ENCODE measurements at regions not wholly inside any gene's neighbourhood (a gene's known extent, or its start where the extent isn't known, plus 50 kb on each side); places are given as distances from the start of the nearest gene placed in this dataset.

GRCh38 chr2:173841110-173841509 lies 124.1 kb downstream of the SP3 start:
- Histone ChIP-seq H3K36me3 (no peaks in the 10 kb centered on the region), H3K27ac (no peak overlapping the region), H3K4me1 (ENCODE audit: low read depth) (peaks cover 8% of the 10 kb centered on the region), H3K9me3 (ENCODE audit: low read depth) (no peaks in the 10 kb centered on the region), H3K4me3 (no peak overlapping the region), H3K27me3 (no peaks in the 10 kb centered on the region)
- TF ChIP-seq, protein P1, sequence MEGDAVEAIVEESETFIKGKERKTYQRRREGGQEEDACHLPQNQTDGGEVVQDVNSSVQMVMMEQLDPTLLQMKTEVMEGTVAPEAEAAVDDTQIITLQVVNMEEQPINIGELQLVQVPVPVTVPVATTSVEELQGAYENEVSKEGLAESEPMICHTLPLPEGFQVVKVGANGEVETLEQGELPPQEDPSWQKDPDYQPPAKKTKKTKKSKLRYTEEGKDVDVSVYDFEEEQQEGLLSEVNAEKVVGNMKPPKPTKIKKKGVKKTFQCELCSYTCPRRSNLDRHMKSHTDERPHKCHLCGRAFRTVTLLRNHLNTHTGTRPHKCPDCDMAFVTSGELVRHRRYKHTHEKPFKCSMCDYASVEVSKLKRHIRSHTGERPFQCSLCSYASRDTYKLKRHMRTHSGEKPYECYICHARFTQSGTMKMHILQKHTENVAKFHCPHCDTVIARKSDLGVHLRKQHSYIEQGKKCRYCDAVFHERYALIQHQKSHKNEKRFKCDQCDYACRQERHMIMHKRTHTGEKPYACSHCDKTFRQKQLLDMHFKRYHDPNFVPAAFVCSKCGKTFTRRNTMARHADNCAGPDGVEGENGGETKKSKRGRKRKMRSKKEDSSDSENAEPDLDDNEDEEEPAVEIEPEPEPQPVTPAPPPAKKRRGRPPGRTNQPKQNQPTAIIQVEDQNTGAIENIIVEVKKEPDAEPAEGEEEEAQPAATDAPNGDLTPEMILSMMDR (IDR thresholded peaks at IDR 0.05; ENCODE audit: low read depth, low read length) = no peak
- DNase-seq (ENCODE audit: low read depth in 1 of 2, low spot score in 1 of 2) = no peak

- H3K27ac ChIP-seq = no peak overlapping the region
- H3K36me3 ChIP-seq = no peaks in the 10 kb centered on the region
- peaks cover 8% of the 10 kb centered on the region for H3K4me1 ChIP-seq (ENCODE audit: low read depth)
- H3K9me3 ChIP-seq (ENCODE audit: low read depth) = no peaks in the 10 kb centered on the region
- H3K27me3 ChIP-seq = no peaks in the 10 kb centered on the region
- TF ChIP-seq, protein P1 (IDR thresholded peaks at IDR 0.05; ENCODE audit: low read depth, low read length) = no peak
- no peak overlapping the region for H3K4me3 ChIP-seq
- DNase-seq (ENCODE audit: low read depth in 1 of 2, low spot score in 1 of 2) = no peak
Observed at GRCh38 chr2:173843526-173843925, 121.6 kb downstream of the SP3 start.

GRCh38 chr2:173851141-173851641 lies 114.0 kb downstream of the SP3 start:
- Histone ChIP-seq H3K4me3 (no peak overlapping the region), H3K4me1 (ENCODE audit: low read depth) (no peaks in the 10 kb centered on the region), H3K27ac (no peak overlapping the region), H3K9me3 (ENCODE audit: low read depth) (no peaks in the 10 kb centered on the region), H3K36me3 (no peaks in the 10 kb centered on the region), H3K27me3 (no peaks in the 10 kb centered on the region)
- no peak for DNase-seq (ENCODE audit: low read depth in 1 of 2, low spot score in 1 of 2)
- TF ChIP-seq, protein P1 (IDR thresholded peaks at IDR 0.05; ENCODE audit: low read depth, low read length) = no peak

- H3K9me3 ChIP-seq (ENCODE audit: low read depth) = no peaks in the 10 kb centered on the region
- H3K4me3 ChIP-seq = no peak overlapping the region
Observed at GRCh38 chr2:173854141-173854540, 111.0 kb downstream of the SP3 start.

DNA sequence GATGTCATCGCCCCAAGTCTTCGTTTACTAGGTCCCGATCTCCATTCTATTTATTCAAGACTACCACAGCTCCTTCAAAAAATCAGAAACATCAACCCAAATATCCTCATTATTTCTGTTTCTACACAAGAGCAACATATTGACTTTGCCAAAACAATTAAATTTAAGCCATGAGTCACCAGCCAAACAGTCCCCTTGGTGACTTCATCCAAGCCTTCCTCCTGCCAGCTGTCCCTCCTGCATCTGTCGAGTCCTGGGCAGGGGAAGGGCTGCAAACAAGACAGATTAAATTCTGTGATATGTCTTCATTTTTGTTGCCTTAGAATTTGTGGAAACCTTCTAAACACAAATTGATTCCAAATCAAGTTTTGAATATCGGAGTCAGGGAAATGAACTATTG lies 110.3 kb downstream of the SP3 start:
- no peak overlapping the region for H3K27ac ChIP-seq
- DNase-seq (ENCODE audit: low read depth in 1 of 2, low spot score in 1 of 2) = peak in 1 of 2 donors; percentile 22
- H3K4me1 ChIP-seq (ENCODE audit: low read depth) = no peaks in the 10 kb centered on the region

More at GRCh38 chr2:173854141-173854540, 111.0 kb downstream of the SP3 start:
- no peaks in the 10 kb centered on the region for H3K36me3 ChIP-seq
- H3K4me1 ChIP-seq (ENCODE audit: low read depth) = no peaks in the 10 kb centered on the region
- TF ChIP-seq, protein P1 (IDR thresholded peaks at IDR 0.05; ENCODE audit: low read depth, low read length) = no peak
- H3K27me3 ChIP-seq = no peaks in the 10 kb centered on the region
- DNase-seq (ENCODE audit: low read depth in 1 of 2, low spot score in 1 of 2) = no peak
- H3K27ac ChIP-seq = no peak overlapping the region

More for the DNA sequence above, 110.3 kb downstream of the SP3 start:
- no peak overlapping the region for H3K4me3 ChIP-seq
- no peaks in the 10 kb centered on the region for H3K36me3 ChIP-seq
- TF ChIP-seq, protein P1 (IDR thresholded peaks at IDR 0.05; ENCODE audit: low read depth, low read length) = no peak
- no peaks in the 10 kb centered on the region for H3K9me3 ChIP-seq (ENCODE audit: low read depth)
- no peaks in the 10 kb centered on the region for H3K27me3 ChIP-seq

Data from cardiac muscle cell (in vitro differentiated cells and primary cell).